Hepatocyte (in vitro differentiated cells): ENCODE measurements at regions not wholly inside any gene's neighbourhood (a gene's known extent, or its start where the extent isn't known, plus 50 kb on each side); places are given as distances from the start of the nearest gene placed in this dataset.

ENCODE experiments used
- EZH2 ChIP-seq: fragments of 200-600 bp; sonication (generic); IDR thresholded peaks from 2 replicates; pipeline ENCODE4 v1.6.1; 2016; ENCODE audit warnings: antibody characterized with exemption, mild to moderate bottlenecking, borderline replicate concordance
- TF ChIP-seq, protein P1 (sequence below): fragments of 200-600 bp; sonication (generic); IDR thresholded peaks from 2 replicates; pipeline ENCODE4 v1.5.1; 2016; ENCODE audit warnings: antibody characterized with exemption, mild to moderate bottlenecking; ENCODE audit not compliant: poor library complexity

DNA sequence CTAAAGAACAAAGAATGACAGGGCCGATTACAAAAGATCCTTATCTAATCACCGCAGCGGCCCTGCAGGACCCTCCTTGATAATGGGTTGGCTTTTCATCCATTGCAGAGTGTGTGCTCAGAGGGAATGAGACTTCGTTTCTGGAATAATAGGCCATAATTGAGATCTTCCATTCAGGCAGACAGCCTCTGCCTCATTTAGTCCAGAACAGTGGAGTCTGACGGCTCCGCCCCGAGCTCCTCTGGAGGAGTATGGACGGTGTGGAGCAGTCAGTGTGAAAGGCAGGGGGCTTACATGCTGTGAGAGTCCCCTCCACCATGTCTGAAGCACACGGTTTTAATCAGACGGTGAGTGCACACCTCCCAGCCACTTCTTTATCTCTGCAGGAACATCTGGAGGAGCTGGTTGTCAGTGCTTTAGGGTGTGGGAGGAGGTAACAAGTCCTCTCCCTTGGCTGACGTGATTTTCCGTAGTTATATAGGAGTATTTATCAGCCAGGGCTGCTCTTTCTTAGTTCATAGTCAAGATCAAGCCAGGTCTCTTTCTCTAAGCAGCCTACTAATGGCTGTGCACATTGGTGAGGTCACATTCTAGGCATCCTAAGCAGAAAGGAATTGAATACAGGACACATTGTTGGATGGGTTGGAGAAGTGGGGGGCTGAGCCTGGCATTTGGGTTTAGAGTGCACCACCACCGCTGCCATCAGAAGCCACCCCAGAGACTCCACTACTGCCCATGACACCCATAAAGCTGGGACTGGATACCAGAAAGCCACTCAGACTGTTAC, 1477.9 kb downstream of the TBC1D22A start:
- TF ChIP-seq, protein P1, sequence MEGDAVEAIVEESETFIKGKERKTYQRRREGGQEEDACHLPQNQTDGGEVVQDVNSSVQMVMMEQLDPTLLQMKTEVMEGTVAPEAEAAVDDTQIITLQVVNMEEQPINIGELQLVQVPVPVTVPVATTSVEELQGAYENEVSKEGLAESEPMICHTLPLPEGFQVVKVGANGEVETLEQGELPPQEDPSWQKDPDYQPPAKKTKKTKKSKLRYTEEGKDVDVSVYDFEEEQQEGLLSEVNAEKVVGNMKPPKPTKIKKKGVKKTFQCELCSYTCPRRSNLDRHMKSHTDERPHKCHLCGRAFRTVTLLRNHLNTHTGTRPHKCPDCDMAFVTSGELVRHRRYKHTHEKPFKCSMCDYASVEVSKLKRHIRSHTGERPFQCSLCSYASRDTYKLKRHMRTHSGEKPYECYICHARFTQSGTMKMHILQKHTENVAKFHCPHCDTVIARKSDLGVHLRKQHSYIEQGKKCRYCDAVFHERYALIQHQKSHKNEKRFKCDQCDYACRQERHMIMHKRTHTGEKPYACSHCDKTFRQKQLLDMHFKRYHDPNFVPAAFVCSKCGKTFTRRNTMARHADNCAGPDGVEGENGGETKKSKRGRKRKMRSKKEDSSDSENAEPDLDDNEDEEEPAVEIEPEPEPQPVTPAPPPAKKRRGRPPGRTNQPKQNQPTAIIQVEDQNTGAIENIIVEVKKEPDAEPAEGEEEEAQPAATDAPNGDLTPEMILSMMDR, result no peak
- TF ChIP-seq EZH2, result no peak
